PC-3 (cell line): ENCODE measurements at regions not wholly inside any gene's neighbourhood (a gene's known extent, or its start where the extent isn't known, plus 50 kb on each side); places are given as distances from the start of the nearest gene placed in this dataset.

Experiments
- CTCF ChIP-seq: fragments of 300-600 bp; sonication (generic); conservative IDR thresholded peaks from 2 replicates; pipeline ENCODE4 v1.5.1; 2017; ENCODE audit warnings: antibody characterized with exemption, low read depth, mild to moderate bottlenecking, low read length
- EZH2phosphoT487 ChIP-seq: fragments of 300-600 bp; sonication (generic); IDR thresholded peaks from 2 replicates; pipeline ENCODE4 v1.6.1; 2018; ENCODE audit warnings: mild to moderate bottlenecking, antibody characterized with exemption, low read length, borderline replicate concordance

- TF ChIP-seq CTCF (no peak), EZH2phosphoT487 (no peak)
These were observed 357.2 kb downstream of the CD83 start for GRCh38 chr6:14474816-14475215.
